ENCODE measurements at regions not wholly inside any gene's neighbourhood (a gene's known extent, or its start where the extent isn't known, plus 50 kb on each side); places are given as distances from the start of the nearest gene placed in this dataset.

DNA sequence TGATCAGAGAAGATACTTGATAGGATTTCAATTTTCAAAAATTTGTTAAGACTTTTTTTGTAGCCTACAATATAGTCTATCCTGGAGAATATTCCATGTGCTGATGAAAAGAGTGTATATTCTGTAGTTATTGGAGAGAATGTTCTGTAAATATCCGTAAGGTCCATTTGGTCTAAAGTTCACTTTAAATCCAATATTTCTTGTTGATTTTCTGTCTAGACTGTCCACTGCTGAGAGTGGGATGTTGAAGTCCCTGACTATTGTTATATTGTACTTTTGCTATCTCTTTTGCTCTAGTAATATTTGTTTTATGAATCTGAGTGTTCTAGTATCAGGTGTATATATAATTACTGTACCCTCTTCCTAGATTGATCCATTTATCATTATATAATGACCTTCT, 406.2 kb upstream of the CNTN4 start:
- TF ChIP-seq, protein P1, sequence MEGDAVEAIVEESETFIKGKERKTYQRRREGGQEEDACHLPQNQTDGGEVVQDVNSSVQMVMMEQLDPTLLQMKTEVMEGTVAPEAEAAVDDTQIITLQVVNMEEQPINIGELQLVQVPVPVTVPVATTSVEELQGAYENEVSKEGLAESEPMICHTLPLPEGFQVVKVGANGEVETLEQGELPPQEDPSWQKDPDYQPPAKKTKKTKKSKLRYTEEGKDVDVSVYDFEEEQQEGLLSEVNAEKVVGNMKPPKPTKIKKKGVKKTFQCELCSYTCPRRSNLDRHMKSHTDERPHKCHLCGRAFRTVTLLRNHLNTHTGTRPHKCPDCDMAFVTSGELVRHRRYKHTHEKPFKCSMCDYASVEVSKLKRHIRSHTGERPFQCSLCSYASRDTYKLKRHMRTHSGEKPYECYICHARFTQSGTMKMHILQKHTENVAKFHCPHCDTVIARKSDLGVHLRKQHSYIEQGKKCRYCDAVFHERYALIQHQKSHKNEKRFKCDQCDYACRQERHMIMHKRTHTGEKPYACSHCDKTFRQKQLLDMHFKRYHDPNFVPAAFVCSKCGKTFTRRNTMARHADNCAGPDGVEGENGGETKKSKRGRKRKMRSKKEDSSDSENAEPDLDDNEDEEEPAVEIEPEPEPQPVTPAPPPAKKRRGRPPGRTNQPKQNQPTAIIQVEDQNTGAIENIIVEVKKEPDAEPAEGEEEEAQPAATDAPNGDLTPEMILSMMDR (IDR thresholded peaks at IDR 0.05) = no peak
- TF ChIP-seq POLR2A (IDR thresholded peaks at IDR 0.05) = no peak

Data from testis (tissue), 2 donors.